ENCODE measurements at regions not wholly inside any gene's neighbourhood (a gene's known extent, or its start where the extent isn't known, plus 50 kb on each side); places are given as distances from the start of the nearest gene placed in this dataset.

GRCh38 chr10:43024942-43025700 lies 51.7 kb upstream of the RET start:
- TF ChIP-seq, protein P1, sequence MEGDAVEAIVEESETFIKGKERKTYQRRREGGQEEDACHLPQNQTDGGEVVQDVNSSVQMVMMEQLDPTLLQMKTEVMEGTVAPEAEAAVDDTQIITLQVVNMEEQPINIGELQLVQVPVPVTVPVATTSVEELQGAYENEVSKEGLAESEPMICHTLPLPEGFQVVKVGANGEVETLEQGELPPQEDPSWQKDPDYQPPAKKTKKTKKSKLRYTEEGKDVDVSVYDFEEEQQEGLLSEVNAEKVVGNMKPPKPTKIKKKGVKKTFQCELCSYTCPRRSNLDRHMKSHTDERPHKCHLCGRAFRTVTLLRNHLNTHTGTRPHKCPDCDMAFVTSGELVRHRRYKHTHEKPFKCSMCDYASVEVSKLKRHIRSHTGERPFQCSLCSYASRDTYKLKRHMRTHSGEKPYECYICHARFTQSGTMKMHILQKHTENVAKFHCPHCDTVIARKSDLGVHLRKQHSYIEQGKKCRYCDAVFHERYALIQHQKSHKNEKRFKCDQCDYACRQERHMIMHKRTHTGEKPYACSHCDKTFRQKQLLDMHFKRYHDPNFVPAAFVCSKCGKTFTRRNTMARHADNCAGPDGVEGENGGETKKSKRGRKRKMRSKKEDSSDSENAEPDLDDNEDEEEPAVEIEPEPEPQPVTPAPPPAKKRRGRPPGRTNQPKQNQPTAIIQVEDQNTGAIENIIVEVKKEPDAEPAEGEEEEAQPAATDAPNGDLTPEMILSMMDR (IDR thresholded peaks at IDR 0.05): no peak
- TF ChIP-seq POLR2A (IDR thresholded peaks at IDR 0.05): no peak

Data from lower leg skin (tissue), 3 donors.